Panc1 (cell line): ENCODE measurements at regions not wholly inside any gene's neighbourhood (a gene's known extent, or its start where the extent isn't known, plus 50 kb on each side); places are given as distances from the start of the nearest gene placed in this dataset.

Experiments
- ATAC-seq: fragments of 200-7000 bp; cut with Tn5 transposase; 2 replicates; pipeline ENCODE4 v1.9.1; 2020; ENCODE audit warnings: mild to moderate bottlenecking, moderate library complexity
- BruUV-seq: library from RNA; stranded (reverse); fragments of 400-500 nt; replicated peaks from 2 replicates; lab custom pipeline; 2021; lab: Mats Ljungman, UMichigan
- CTCF ChIA-PET: fragments of 300-600 bp; sonication (Branson Sonifier 250); formaldehyde crosslinking; loops from one replicate; lab custom pipeline; 2022; ENCODE audit warnings: antibody characterized with exemption; lab: Charles Lee
- POLR2A ChIA-PET: fragments of 300-600 bp; sonication (Branson Sonifier 250); formaldehyde crosslinking; loops from one replicate; lab custom pipeline; 2022; ENCODE audit warnings: antibody characterized with exemption; lab: Charles Lee
- DNase-seq: peaks from one replicate; pipeline ENCODE4 v3.0.0-alpha.2; 2010; ENCODE audit warnings: low read depth, low spot score
- H3K27ac ChIP-seq: 2 replicates; pipeline ENCODE4 v1.5.1; 2011; ENCODE audit warnings: mild to moderate bottlenecking, low read length, inconsistent platforms
- H3K27me3 ChIP-seq: fragments of 200-500 bp; sonication (Bioruptor generic); 2 replicates; pipeline ENCODE4 v1.6.0; 2014; ENCODE audit warnings: low read length, inconsistent platforms; ENCODE audit not compliant: control insufficient read depth, insufficient read depth
- H3K36me3 ChIP-seq: fragments of 200-500 bp; sonication (Bioruptor generic); 2 replicates; pipeline ENCODE4 v1.5.1; 2014; ENCODE audit warnings: inconsistent platforms, mild to moderate bottlenecking, low read length, moderate library complexity; ENCODE audit not compliant: control insufficient read depth, insufficient read depth
- H3K4me1 ChIP-seq: 2 replicates; pipeline ENCODE4 v1.5.1; 2011; ENCODE audit warnings: inconsistent platforms, mild to moderate bottlenecking, low read length, moderate library complexity; ENCODE audit not compliant: control insufficient read depth, insufficient read depth
- H3K4me3 ChIP-seq, 2 experiments: 2 replicates each; pipeline ENCODE4 v1.5.1; 2011 to 2012; ENCODE audit warnings: low read depth in 2 of 2, low read length in 2 of 2, mild to moderate bottlenecking in 2 of 2, inconsistent platforms in 1 of 2, moderate library complexity in 1 of 2
- H3K9me3 ChIP-seq: fragments of 200-500 bp; sonication (Bioruptor generic); 2 replicates; pipeline ENCODE4 v1.5.1; 2014; ENCODE audit warnings: low read depth, mild to moderate bottlenecking, inconsistent platforms, low read length, moderate library complexity; ENCODE audit not compliant: control insufficient read depth, insufficient read depth
- CTCF ChIP-seq: fragments of 450-650 bp; IDR thresholded peaks from 2 replicates; pipeline ENCODE4 v1.5.1; 2017; ENCODE audit warnings: mild to moderate bottlenecking
- POLR2AphosphoS5 ChIP-seq: IDR thresholded peaks from 2 replicates; pipeline ENCODE4 v1.6.1; 2012; ENCODE audit warnings: mild to moderate bottlenecking, low read depth, low read length, moderate library complexity
- REST ChIP-seq, 2 experiments: IDR thresholded peaks; 2 replicates each; pipeline ENCODE4 v1.6.1; 2011 to 2012; ENCODE audit warnings: low read depth in 2 of 2, control low read depth in 1 of 2, low read length in 1 of 2, mild to moderate bottlenecking in 1 of 2, moderate library complexity in 1 of 2; ENCODE audit not compliant: insufficient read depth in 1 of 2
- SIN3A ChIP-seq: IDR thresholded peaks from 2 replicates; pipeline ENCODE4 v1.6.1; 2012; ENCODE audit warnings: low read depth, mild to moderate bottlenecking, low read length, moderate library complexity, borderline replicate concordance; ENCODE audit not compliant: insufficient read depth
- TCF7L2 ChIP-seq: IDR thresholded peaks from 2 replicates; pipeline ENCODE4 v1.6.1; 2011; ENCODE audit warnings: mild to moderate bottlenecking, low read depth, low read length, inconsistent platforms
- in situ Hi-C: cut with HindIII; loops from 2 replicates; pipeline ENCODE4 v1.10.0; 2016; ENCODE audit warnings: low sequenced_read_pairs, low pct_unique_long_range_greater_than_20kb
- intact Hi-C: fragments of 100-400 bp; cut with micrococcal nuclease; formaldehyde crosslinking; loops from one replicate; pipeline ENCODE4 v1.10.0; 2022; ENCODE audit not compliant: unreplicated experiment

- ATAC-seq (no peak), DNase-seq (no peak)
- POLR2A ChIA-PET: no interaction called here
- Histone ChIP-seq H3K4me3 (no peak overlapping the region), H3K27me3 (no peaks in the 10 kb centered on the region), H3K4me1 (no peaks in the 10 kb centered on the region), H3K36me3 (no peaks in the 10 kb centered on the region), H3K27ac (no peak overlapping the region), H3K9me3 (no peaks in the 10 kb centered on the region)
- BruUV-seq: no TSS peak
- CTCF ChIA-PET: no interaction called here
- intact Hi-C loops: no loop called here
- in situ Hi-C loops: no loop called here
- TF ChIP-seq POLR2AphosphoS5: no peak
- TF ChIP-seq SIN3A: no peak
- no peak for TF ChIP-seq CTCF
- no peak for TF ChIP-seq REST (IDR thresholded peaks at IDR 0.05; ENCODE audit: insufficient read depth in 1 of 2, low read depth in 2 of 2, low read length in 1 of 2)
- TF ChIP-seq TCF7L2: no peak
Observed at GRCh38 chr21:16492892-16493291, 763.1 kb downstream of the USP25 start.

GRCh38 chr21:16496609-16497008 is 766.8 kb downstream of the USP25 start:
- H3K4me1 ChIP-seq: no peaks in the 10 kb centered on the region
- no peak for DNase-seq
- intact Hi-C loops (no loop called here), in situ Hi-C loops (no loop called here)
- H3K27me3 ChIP-seq: no peaks in the 10 kb centered on the region
- POLR2A ChIA-PET: no interaction called here
- no peak overlapping the region for H3K27ac ChIP-seq
- CTCF ChIA-PET: no interaction called here
- TF ChIP-seq CTCF: no peak
- TF ChIP-seq TCF7L2: no peak
- TF ChIP-seq POLR2AphosphoS5: no peak
- no peak for ATAC-seq
- H3K9me3 ChIP-seq: no peaks in the 10 kb centered on the region
- no peaks in the 10 kb centered on the region for H3K36me3 ChIP-seq
- H3K4me3 ChIP-seq: no peak overlapping the region
- BruUV-seq: no TSS peak

GRCh38 chr21:16500271-16500670 is 770.5 kb downstream of the USP25 start:
- ChIA-PET POLR2A (no interaction called here), CTCF (no interaction called here)
- TF ChIP-seq CTCF (no peak), REST (IDR thresholded peaks at IDR 0.05; ENCODE audit: insufficient read depth in 1 of 2, low read depth in 2 of 2, low read length in 1 of 2) (no peak), TCF7L2 (no peak), POLR2AphosphoS5 (no peak), SIN3A (no peak)
- Histone ChIP-seq H3K27me3 (no peaks in the 10 kb centered on the region), H3K9me3 (no peaks in the 10 kb centered on the region), H3K4me1 (no peaks in the 10 kb centered on the region), H3K4me3 (no peak overlapping the region), H3K27ac (no peak overlapping the region), H3K36me3 (no peaks in the 10 kb centered on the region)
- BruUV-seq: no TSS peak
- DNase-seq (no peak), ATAC-seq (no peak)
- intact Hi-C loops: no loop called here
- in situ Hi-C loops: no loop called here
